GM12864 (cell line): ENCODE measurements at regions not wholly inside any gene's neighbourhood (a gene's known extent, or its start where the extent isn't known, plus 50 kb on each side); places are given as distances from the start of the nearest gene placed in this dataset.
"Not testable (repeated sequence)": the region's sequence is repeated elsewhere in the genome, so short reads cannot be mapped to it uniquely, and the experiment has no call there.

Source experiments
- DNase-seq: peaks from one replicate; pipeline ENCODE4 v3.0.0-alpha.2; 2011; ENCODE audit warnings: low read depth
- H3K4me3 ChIP-seq: 2 replicates; pipeline ENCODE4 v1.5.1; 2011; ENCODE audit warnings: mild to moderate bottlenecking, low read depth, low read length, control low read depth
- TF ChIP-seq, protein P1 (sequence below): IDR thresholded peaks from 2 replicates; pipeline ENCODE4 v1.5.1; 2011; ENCODE audit warnings: low read depth, mild to moderate bottlenecking, moderate library complexity, low read length, control low read depth, inconsistent platforms; ENCODE audit errors: missing control alignments

DNA sequence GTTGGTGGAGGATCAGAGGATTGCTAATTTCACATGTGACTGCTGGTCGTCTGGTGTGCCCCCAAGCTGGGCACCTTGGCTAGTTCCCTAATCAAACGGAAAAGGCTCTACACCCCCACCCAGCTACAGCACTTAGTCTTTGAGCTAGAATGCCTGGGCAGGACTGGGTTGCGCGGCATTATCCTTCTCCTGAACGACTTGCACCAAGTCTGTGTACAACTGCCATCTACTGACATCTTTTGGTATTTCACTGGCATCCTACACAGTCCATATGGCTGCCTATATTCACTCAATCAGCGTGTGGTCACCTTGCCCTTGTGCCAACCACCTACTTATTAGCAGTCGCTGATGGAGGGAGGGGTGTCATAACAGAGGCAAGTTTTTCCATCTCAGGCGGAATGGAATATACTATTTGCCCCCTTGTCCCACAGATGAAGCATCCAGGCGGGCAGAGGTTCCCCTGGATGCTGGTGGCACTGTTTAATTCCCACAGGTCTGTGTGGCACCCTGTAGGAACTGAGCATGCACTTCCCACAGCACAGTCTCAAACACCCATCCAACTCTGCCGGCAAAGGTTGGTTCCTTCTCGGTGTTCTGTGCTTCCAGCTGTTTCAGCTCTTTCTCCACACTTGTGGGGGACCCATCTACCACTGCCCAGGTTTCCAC, 150.1 kb downstream of the OSTF1 start:
- no peak overlapping the region for H3K4me3 ChIP-seq
- DNase-seq = peak; percentile 19
- TF ChIP-seq, protein P1, sequence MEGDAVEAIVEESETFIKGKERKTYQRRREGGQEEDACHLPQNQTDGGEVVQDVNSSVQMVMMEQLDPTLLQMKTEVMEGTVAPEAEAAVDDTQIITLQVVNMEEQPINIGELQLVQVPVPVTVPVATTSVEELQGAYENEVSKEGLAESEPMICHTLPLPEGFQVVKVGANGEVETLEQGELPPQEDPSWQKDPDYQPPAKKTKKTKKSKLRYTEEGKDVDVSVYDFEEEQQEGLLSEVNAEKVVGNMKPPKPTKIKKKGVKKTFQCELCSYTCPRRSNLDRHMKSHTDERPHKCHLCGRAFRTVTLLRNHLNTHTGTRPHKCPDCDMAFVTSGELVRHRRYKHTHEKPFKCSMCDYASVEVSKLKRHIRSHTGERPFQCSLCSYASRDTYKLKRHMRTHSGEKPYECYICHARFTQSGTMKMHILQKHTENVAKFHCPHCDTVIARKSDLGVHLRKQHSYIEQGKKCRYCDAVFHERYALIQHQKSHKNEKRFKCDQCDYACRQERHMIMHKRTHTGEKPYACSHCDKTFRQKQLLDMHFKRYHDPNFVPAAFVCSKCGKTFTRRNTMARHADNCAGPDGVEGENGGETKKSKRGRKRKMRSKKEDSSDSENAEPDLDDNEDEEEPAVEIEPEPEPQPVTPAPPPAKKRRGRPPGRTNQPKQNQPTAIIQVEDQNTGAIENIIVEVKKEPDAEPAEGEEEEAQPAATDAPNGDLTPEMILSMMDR = peak; percentile 67

DNA sequence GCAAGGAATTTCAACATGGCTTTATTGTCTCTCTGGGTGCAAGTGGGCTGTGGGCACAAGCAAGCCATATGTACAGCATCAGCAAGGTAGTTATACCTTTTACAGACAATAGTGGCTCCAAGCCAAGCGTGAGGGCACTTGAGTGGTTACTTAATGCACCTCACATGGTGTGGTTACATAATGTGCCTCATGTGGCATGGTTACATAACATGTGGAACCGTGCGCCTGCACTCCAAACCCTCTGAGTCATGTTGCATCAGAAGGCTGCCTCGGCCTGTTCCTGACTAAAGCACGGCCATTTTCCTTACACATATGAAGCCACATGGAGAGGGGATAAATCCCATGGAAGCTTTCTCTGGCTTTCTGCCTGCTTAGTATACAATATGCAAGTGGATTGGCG, 150.9 kb downstream of the OSTF1 start:
- no peak overlapping the region for H3K4me3 ChIP-seq
- DNase-seq = no peak
- TF ChIP-seq, protein P1 = no peak

DNA sequence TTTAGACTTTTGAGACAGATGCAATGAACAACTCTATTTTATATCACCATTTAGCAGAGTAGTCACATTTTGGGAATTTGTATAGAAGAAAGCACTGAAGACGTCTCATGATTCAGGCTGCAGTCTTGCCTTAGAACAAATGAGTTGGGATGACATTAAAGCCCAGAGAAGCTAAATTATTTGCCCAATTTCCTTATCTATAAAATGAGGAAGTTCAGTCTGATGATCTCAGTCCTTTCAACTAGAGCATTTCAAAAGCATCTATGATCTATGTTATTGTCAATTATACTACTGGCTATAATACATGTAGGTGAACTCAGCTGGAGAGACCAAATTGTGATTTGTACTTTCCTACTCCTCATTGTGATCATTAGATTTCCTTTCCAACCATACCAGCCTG, 154.1 kb downstream of the OSTF1 start:
- no peak for DNase-seq
- H3K4me3 ChIP-seq = no peak overlapping the region
- TF ChIP-seq, protein P1 = no peak

DNA sequence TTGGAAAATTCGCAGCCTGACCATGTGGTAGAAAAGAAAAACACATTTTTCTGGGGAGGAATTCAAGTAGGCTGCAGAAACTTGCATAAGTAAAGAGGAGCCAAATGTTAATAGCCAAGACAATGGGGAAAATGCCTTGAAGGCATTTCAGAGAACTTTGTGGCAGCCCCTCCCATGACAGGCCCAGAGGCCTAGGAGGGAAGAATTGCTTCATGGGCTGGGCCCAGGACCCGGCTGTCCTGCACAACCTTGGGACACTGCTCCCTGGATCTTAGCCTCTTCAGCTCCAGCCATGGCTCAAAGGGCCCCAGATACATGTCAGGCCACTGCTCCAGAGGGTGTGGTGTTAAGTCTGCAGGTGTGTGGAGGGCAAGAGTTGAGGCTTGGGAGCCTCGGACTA, 158.6 kb downstream of the OSTF1 start:
- H3K4me3 ChIP-seq = no peak overlapping the region
- no peak for DNase-seq
- TF ChIP-seq, protein P1 = no peak

DNA sequence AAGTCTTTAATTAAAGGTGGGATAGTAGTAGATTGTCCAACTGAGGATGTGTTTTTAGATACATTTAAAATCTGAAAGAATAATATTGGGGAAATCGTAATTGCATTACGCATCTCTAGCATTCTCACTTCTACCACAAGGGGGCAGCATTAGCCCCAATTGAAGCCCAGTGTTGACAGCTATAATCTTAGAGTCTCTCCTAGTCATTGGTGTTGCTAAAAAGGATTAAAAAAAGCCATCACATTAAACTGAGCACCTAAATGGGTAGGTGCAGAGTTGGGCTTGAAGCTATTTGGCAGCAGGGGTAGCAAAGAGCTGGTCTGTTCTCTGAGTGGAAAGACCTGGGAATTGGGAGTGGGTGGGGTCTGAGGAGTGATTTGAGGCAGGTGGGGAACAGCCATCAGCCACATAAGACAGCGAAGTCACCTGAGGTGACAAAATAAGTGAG, 177.2 kb downstream of the OSTF1 start:
- TF ChIP-seq, protein P1 = peak; percentile 77
- peak; percentile 13 for DNase-seq
- H3K4me3 ChIP-seq = no peak overlapping the region

DNA sequence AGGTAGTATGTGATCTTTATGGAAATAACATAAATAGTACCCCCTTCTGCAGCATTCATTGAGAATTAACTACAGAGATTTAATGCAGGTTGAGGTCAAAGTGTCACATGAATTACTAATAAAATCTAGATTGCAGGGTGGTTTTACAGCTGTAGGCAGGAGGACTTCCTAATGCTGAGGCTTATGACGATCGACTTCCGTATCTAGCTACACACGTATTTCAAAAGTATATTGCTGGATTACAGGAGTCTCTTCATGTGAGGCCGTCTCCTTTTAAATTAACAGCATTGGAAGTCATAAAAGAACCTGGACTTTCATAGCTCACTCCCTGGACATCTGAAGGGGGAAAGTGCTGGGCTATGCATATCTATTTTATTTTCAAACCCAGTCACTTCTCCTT, 180.9 kb downstream of the OSTF1 start:
- TF ChIP-seq, protein P1 = no peak
- DNase-seq = no peak
- H3K4me3 ChIP-seq = no peak overlapping the region

DNA sequence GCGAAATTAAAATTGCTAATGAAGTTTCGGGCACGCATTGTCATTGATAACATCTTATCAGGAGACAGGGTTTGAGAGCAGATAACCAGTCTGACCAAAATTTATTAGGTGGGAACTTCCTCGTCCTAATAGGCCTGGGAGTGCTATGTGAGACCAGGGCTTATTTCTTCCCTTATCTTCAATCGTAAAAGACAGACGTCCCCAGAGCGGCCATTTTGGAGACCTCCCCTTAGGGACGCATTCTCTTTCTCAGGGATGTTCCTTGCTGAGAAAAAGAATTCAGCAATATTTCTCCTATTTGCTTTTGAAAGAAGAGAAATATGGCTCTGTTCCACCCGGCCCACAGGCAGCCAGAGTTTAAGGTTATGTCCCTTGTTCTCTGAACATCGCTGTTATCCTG, 184.7 kb downstream of the OSTF1 start:
- DNase-seq, H3K4me3 ChIP-seq: not testable (repeated sequence)
